ENCODE measurements at regions not wholly inside any gene's neighbourhood (a gene's known extent, or its start where the extent isn't known, plus 50 kb on each side); places are given as distances from the start of the nearest gene placed in this dataset.

DNA sequence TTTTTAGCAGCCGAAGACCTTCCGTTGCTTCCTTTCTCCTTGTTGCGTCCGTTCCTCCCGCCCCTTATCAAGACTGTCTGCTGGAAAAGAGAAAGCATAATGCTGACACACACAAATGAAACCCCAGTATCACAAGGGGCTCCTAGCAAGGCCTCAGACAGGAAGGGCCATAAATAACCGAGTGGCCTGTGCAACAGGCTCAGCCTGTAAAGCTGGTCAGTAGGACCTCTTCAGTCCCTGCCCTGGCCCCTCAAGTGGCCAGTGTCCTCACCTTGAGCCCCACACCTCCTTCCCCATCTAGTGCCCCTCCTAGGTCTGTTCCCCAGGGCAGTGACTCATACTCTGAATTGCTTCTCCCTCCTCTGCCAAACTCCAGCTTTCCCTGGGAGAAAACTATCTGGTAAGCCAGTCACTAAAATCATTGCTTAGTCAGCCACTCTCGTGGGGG, 174.6 kb upstream of the IL12B start:
- CTCF ChIA-PET, result no interaction called here
- Mint-ChIP-seq H3K27me3 (peaks cover 0 to 25% (median 0%) of the 10 kb centered on the region in 5 donors), H3K9me3 (peaks cover 0 to 4% (median 1%) of the 10 kb centered on the region in 11 donors)

DNA sequence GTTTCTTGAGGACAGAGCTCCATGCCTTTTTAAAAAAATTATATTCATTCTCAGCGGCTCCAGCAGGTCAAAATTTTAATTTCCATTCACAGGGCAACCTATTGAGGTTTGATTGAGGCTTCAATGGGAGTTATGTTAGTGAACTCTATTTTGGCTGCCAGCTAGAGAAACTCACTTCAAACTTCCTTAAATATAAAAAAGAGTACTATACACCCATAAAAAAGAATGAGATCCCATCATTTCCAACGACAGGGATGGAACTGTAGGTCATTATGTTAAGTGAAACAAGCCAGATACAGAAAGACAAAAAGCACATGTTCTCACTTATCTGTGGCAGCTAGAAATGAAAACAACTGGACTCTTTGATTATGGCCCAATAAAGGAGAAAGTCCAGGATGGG, 176.8 kb upstream of the IL12B start:
- no peaks in the 10 kb centered on the region for H3K36me3 Mint-ChIP-seq
- no peak overlapping the region for H3K27ac ChIP-seq (ENCODE audit: low read depth, low read length)
- H3K4me3 Mint-ChIP-seq, result no peak overlapping the region
- H3K27me3 ChIP-seq (ENCODE audit: control insufficient read depth in 2 of 2, insufficient read depth in 2 of 2, low read length in 2 of 2), result no peaks in the 10 kb centered on the region
- H3K9me3 ChIP-seq (ENCODE audit: control insufficient read depth in 2 of 3, low read length in 3 of 3), result no peaks in the 10 kb centered on the region
- no peak overlapping the region for H3K27ac Mint-ChIP-seq
- H3K9me3 Mint-ChIP-seq, result peaks cover 0 to 2% (median 0%) of the 10 kb centered on the region in 11 donors
- no peak overlapping the region for H3K4me3 ChIP-seq (ENCODE audit: low read length)
- no peak for DNase-seq
- CTCF ChIA-PET, result no interaction called here
- no peaks in the 10 kb centered on the region for H3K4me1 Mint-ChIP-seq
- intact Hi-C loops (cut with micrococcal nuclease), result no loop called here
- POLR2A ChIA-PET, result no interaction called here
- no peaks in the 10 kb centered on the region for H3K36me3 ChIP-seq (ENCODE audit: control insufficient read depth in 2 of 3, insufficient read depth in 3 of 3, low read length in 3 of 3)
- ATAC-seq, result no peak
- no peaks in the 10 kb centered on the region for H3K4me1 ChIP-seq (ENCODE audit: control insufficient read depth in 2 of 2, insufficient read depth in 2 of 2, low read length in 2 of 2)
- peaks cover 0 to 28% (median 7%) of the 10 kb centered on the region in 5 donors for H3K27me3 Mint-ChIP-seq

More for the DNA sequence above, 174.6 kb upstream of the IL12B start:
- Histone ChIP-seq H3K9me3 (ENCODE audit: control insufficient read depth in 2 of 3, low read length in 3 of 3) (no peaks in the 10 kb centered on the region), H3K27me3 (ENCODE audit: control insufficient read depth in 2 of 2, insufficient read depth in 2 of 2, low read length in 2 of 2) (no peaks in the 10 kb centered on the region), H3K36me3 (ENCODE audit: control insufficient read depth in 2 of 3, insufficient read depth in 3 of 3, low read length in 3 of 3) (no peaks in the 10 kb centered on the region), H3K27ac (ENCODE audit: low read depth, low read length) (no peak overlapping the region), H3K4me3 (ENCODE audit: low read length) (no peak overlapping the region), H3K4me1 (ENCODE audit: control insufficient read depth in 2 of 2, insufficient read depth in 2 of 2, low read length in 2 of 2) (no peaks in the 10 kb centered on the region)
- intact Hi-C loops (cut with micrococcal nuclease), result no loop called here
- H3K27ac Mint-ChIP-seq, result no peak overlapping the region
- H3K4me1 Mint-ChIP-seq, result no peaks in the 10 kb centered on the region
- no peak overlapping the region for H3K4me3 Mint-ChIP-seq
- POLR2A ChIA-PET, result no interaction called here
- DNase-seq (no peak), ATAC-seq (no peak)
- H3K36me3 Mint-ChIP-seq, result no peaks in the 10 kb centered on the region

DNA sequence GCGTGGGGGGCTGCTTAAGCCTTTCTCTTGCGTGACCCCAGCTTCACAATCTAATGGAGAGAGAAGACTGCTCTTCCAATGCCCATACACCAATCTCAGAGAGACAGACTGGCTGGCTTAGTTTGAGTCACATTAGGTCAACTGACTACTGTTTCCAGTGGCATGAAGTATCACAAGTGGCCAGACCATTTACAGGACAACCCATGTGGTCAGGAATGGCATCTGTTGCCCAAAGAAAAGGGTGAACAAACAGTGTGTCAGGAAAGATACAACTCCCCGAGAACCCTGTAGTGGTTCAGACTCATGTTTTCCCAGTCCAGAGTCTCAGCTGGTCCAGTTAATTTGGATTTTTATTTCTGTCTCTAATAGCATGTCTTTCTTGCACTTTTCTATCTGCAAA, 177.4 kb upstream of the IL12B start:
- no peaks in the 10 kb centered on the region for H3K9me3 ChIP-seq (ENCODE audit: control insufficient read depth in 2 of 3, low read length in 3 of 3)
- no peak overlapping the region for H3K27ac ChIP-seq (ENCODE audit: low read depth, low read length)
- H3K9me3 Mint-ChIP-seq, result peaks cover 0 to 2% (median 0%) of the 10 kb centered on the region in 11 donors
- ATAC-seq, result no peak
- peaks cover 0 to 32% (median 7%) of the 10 kb centered on the region in 5 donors for H3K27me3 Mint-ChIP-seq
- H3K27me3 ChIP-seq (ENCODE audit: control insufficient read depth in 2 of 2, insufficient read depth in 2 of 2, low read length in 2 of 2), result no peaks in the 10 kb centered on the region
- CTCF ChIA-PET, result no interaction called here
- H3K4me1 Mint-ChIP-seq, result no peaks in the 10 kb centered on the region
- no peak for DNase-seq
- H3K4me3 ChIP-seq (ENCODE audit: low read length), result no peak overlapping the region
- H3K4me1 ChIP-seq (ENCODE audit: control insufficient read depth in 2 of 2, insufficient read depth in 2 of 2, low read length in 2 of 2), result no peaks in the 10 kb centered on the region
- H3K36me3 ChIP-seq (ENCODE audit: control insufficient read depth in 2 of 3, insufficient read depth in 3 of 3, low read length in 3 of 3), result no peaks in the 10 kb centered on the region
- H3K36me3 Mint-ChIP-seq, result no peaks in the 10 kb centered on the region
- intact Hi-C loops (cut with micrococcal nuclease), result no loop called here
- H3K4me3 Mint-ChIP-seq, result no peak overlapping the region
- H3K27ac Mint-ChIP-seq, result no peak overlapping the region
- POLR2A ChIA-PET, result no interaction called here

DNA sequence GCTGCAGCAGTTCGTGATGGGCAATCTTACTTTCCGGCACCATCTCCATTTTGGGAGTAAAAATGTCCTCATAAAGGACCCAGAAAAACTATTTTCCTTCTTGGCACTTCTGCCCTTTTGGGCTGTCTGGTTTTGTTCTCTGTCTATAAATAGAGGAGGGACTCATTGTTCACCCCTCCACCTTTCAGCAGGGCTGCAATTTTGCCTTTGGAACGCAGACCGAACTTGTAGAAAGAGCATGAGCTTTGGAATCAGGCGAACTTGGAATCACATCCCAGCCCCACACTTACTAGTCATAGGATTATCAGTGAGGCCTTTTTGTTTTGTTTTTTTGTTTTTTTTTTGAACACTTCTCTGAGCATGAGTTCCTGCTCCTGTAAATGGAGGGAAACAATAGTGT, 178.1 kb upstream of the IL12B start:
- CTCF ChIA-PET, result no interaction called here
- H3K4me3 Mint-ChIP-seq, result no peak overlapping the region

DNA sequence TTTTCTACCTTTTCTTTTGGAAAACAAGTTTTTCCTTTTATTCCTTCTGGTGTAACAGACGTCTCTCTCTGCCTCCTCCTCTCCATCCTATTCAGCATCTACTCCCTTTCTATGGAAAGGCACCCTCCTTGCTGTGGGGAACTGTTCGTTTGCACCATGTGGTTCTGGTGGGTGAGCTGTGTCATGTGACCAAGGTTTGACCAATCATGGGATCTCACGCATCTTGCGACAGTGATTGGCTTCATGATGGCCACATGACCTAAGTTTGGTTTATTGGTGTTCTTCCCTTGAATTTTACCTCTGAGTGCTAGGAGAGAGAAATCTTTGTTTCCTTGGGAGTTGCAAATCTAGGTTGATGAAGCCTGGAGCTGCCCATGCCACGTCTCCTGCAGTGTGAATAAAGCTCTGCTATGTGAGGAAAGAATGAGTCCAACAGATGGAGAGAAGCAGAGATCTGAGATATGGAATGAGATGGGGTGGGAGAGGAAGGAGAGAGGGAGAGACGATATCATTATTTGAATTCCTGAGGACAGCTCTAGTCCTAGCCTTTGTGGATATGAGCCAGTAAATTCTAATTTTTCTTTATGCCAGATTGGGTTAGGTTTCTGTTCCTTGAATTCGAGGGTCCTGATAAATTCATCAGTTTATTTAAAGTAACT, 178.8 kb upstream of the IL12B start:
- Mint-ChIP-seq H3K9me3 (peaks cover 0 to 2% (median 0%) of the 10 kb centered on the region in 11 donors), H3K36me3 (no peaks in the 10 kb centered on the region), H3K27ac (no peak overlapping the region), H3K4me1 (no peaks in the 10 kb centered on the region), H3K27me3 (peaks cover 3 to 32% (median 7%) of the 10 kb centered on the region in 5 donors), H3K4me3 (no peak overlapping the region)
- H3K4me3 ChIP-seq (ENCODE audit: low read length), result no peak overlapping the region
- H3K27ac ChIP-seq (ENCODE audit: low read depth, low read length), result no peak overlapping the region
- H3K36me3 ChIP-seq (ENCODE audit: control insufficient read depth in 2 of 3, insufficient read depth in 3 of 3, low read length in 3 of 3), result no peaks in the 10 kb centered on the region
- no peak for DNase-seq
- intact Hi-C loops (cut with micrococcal nuclease), result no loop called here
- no peaks in the 10 kb centered on the region for H3K9me3 ChIP-seq (ENCODE audit: control insufficient read depth in 2 of 3, low read length in 3 of 3)
- ChIA-PET CTCF (no interaction called here), POLR2A (no interaction called here)
- ATAC-seq, result no peak
- H3K4me1 ChIP-seq (ENCODE audit: control insufficient read depth in 2 of 2, insufficient read depth in 2 of 2, low read length in 2 of 2), result no peaks in the 10 kb centered on the region
- H3K27me3 ChIP-seq (ENCODE audit: control insufficient read depth in 2 of 2, insufficient read depth in 2 of 2, low read length in 2 of 2), result no peaks in the 10 kb centered on the region

More for the DNA sequence above, 178.1 kb upstream of the IL12B start:
- intact Hi-C loops (cut with micrococcal nuclease), result no loop called here
- H3K4me1 Mint-ChIP-seq, result no peaks in the 10 kb centered on the region
- H3K27me3 Mint-ChIP-seq, result peaks cover under 1 to 32% (median 7%) of the 10 kb centered on the region in 5 donors
- Histone ChIP-seq H3K36me3 (ENCODE audit: control insufficient read depth in 2 of 3, insufficient read depth in 3 of 3, low read length in 3 of 3) (no peaks in the 10 kb centered on the region), H3K4me3 (ENCODE audit: low read length) (no peak overlapping the region), H3K4me1 (ENCODE audit: control insufficient read depth in 2 of 2, insufficient read depth in 2 of 2, low read length in 2 of 2) (no peaks in the 10 kb centered on the region), H3K27me3 (ENCODE audit: control insufficient read depth in 2 of 2, insufficient read depth in 2 of 2, low read length in 2 of 2) (no peaks in the 10 kb centered on the region), H3K27ac (ENCODE audit: low read depth, low read length) (no peak overlapping the region), H3K9me3 (ENCODE audit: control insufficient read depth in 2 of 3, low read length in 3 of 3) (no peaks in the 10 kb centered on the region)
- H3K9me3 Mint-ChIP-seq, result peaks cover 0 to 2% (median 0%) of the 10 kb centered on the region in 11 donors
- no peak overlapping the region for H3K27ac Mint-ChIP-seq
- ATAC-seq, result no peak
- H3K36me3 Mint-ChIP-seq, result no peaks in the 10 kb centered on the region
- POLR2A ChIA-PET, result no interaction called here
- no peak for DNase-seq

DNA sequence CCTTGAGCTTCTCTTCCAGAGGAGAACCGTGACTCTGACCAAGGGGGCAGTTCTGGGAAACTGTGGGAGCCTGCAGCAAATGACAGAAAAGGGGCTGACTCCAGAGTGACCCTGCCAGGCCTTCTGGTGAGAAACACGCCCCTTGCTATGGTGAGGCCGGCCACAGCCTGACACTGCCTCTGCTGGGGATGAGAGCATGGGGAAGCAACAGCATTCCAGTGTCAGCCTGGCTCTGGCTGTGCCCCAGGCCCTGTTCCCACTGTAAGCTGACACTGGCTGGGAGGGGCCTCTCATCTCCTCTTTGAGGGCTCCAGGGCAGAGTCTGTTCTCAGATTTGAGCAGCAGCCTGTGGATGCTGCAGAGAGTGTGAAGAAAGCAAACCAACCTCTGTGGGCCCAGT, 180.0 kb upstream of the IL12B start:
- H3K36me3 Mint-ChIP-seq, result no peaks in the 10 kb centered on the region
- Histone ChIP-seq H3K36me3 (ENCODE audit: control insufficient read depth in 2 of 3, insufficient read depth in 3 of 3, low read length in 3 of 3) (no peaks in the 10 kb centered on the region), H3K9me3 (ENCODE audit: control insufficient read depth in 2 of 3, low read length in 3 of 3) (no peaks in the 10 kb centered on the region), H3K27me3 (ENCODE audit: control insufficient read depth in 2 of 2, insufficient read depth in 2 of 2, low read length in 2 of 2) (no peaks in the 10 kb centered on the region), H3K4me3 (ENCODE audit: low read length) (no peak overlapping the region), H3K4me1 (ENCODE audit: control insufficient read depth in 2 of 2, insufficient read depth in 2 of 2, low read length in 2 of 2) (no peaks in the 10 kb centered on the region), H3K27ac (ENCODE audit: low read depth, low read length) (no peak overlapping the region)
- DNase-seq (no peak), ATAC-seq (no peak)
- no peak overlapping the region for H3K27ac Mint-ChIP-seq
- intact Hi-C loops (cut with micrococcal nuclease), result no loop called here
- peaks cover 0 to 4% (median 0%) of the 10 kb centered on the region in 7 donors for H3K4me1 Mint-ChIP-seq
- H3K4me3 Mint-ChIP-seq, result no peak overlapping the region
- peaks cover 0 to 2% (median 0%) of the 10 kb centered on the region in 11 donors for H3K9me3 Mint-ChIP-seq
- ChIA-PET POLR2A (no interaction called here), CTCF (no interaction called here)
- H3K27me3 Mint-ChIP-seq, result peaks cover 3 to 34% (median 10%) of the 10 kb centered on the region in 5 donors

DNA sequence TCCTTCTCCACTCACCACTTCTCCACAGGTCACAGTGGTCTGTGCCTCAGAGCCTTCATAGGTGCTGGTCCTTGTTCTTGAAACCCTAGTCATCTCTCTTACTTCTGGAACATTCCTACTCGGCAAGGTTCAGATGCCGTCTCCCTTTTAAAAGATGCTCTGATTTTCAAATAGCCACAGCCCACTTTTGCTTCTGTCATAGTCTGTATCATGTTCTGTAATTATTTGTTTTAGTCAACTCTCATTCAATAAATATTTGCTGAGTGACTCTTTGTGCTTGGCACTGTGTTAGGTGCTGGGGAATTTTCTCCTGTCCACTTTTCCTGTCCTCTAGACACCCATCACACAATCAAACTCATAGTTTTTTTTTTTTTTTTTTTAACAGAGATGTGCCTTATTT, 181.3 kb upstream of the IL12B start:
- no peak overlapping the region for H3K4me3 Mint-ChIP-seq
- no peaks in the 10 kb centered on the region for H3K4me1 ChIP-seq (ENCODE audit: control insufficient read depth in 2 of 2, insufficient read depth in 2 of 2, low read length in 2 of 2)
- H3K36me3 Mint-ChIP-seq, result no peaks in the 10 kb centered on the region
- H3K27me3 Mint-ChIP-seq, result peaks cover 3 to 34% (median 12%) of the 10 kb centered on the region in 5 donors
- ATAC-seq (no peak), DNase-seq (no peak)
- ChIA-PET POLR2A (no interaction called here), CTCF (no interaction called here)
- peaks cover 0 to 2% (median 0%) of the 10 kb centered on the region in 11 donors for H3K9me3 Mint-ChIP-seq
- H3K9me3 ChIP-seq (ENCODE audit: control insufficient read depth in 2 of 3, low read length in 3 of 3), result no peaks in the 10 kb centered on the region
- no peak overlapping the region for H3K27ac ChIP-seq (ENCODE audit: low read depth, low read length)
- peak overlapping the region in 1 of 9 donors; percentile 23 for H3K27ac Mint-ChIP-seq
- intact Hi-C loops (cut with micrococcal nuclease), result no loop called here
- H3K27me3 ChIP-seq (ENCODE audit: control insufficient read depth in 2 of 2, insufficient read depth in 2 of 2, low read length in 2 of 2), result no peaks in the 10 kb centered on the region
- no peaks in the 10 kb centered on the region for H3K36me3 ChIP-seq (ENCODE audit: control insufficient read depth in 2 of 3, insufficient read depth in 3 of 3, low read length in 3 of 3)
- H3K4me3 ChIP-seq (ENCODE audit: low read length), result no peak overlapping the region
- H3K4me1 Mint-ChIP-seq, result peaks cover 0 to 5% (median 3%) of the 10 kb centered on the region in 7 donors
